H9 (cell line): ENCODE measurements at regions not wholly inside any gene's neighbourhood (a gene's known extent, or its start where the extent isn't known, plus 50 kb on each side); places are given as distances from the start of the nearest gene placed in this dataset.
"Not testable (repeated sequence)": the region's sequence is repeated elsewhere in the genome, so short reads cannot be mapped to it uniquely, and the experiment has no call there.

Experiments used
- DNase-seq: peaks from one replicate; pipeline ENCODE4 v3.0.0-alpha.2; 2017
- H2AFZ ChIP-seq: one replicate; pipeline ENCODE4 v1.6.1; 2013; ENCODE audit warnings: mild to moderate bottlenecking, low read length, control low read depth, moderate library complexity
- H2AK5ac ChIP-seq: 2 replicates; pipeline ENCODE4 v1.6.1; 2013; ENCODE audit warnings: low read length, control low read depth, mixed read lengths; ENCODE audit not compliant: insufficient read length
- H2BK120ac ChIP-seq: one replicate; pipeline ENCODE4 v1.6.1; 2013; ENCODE audit warnings: low read depth, mild to moderate bottlenecking, low read length, control low read depth, inconsistent platforms; ENCODE audit not compliant: poor library complexity, severe bottlenecking
- H2BK12ac ChIP-seq: 2 replicates; pipeline ENCODE4 v1.6.1; 2013; ENCODE audit warnings: low read length, control low read depth, mixed read lengths, low read depth; ENCODE audit not compliant: insufficient read length
- H2BK15ac ChIP-seq: 2 replicates; pipeline ENCODE4 v1.6.1; 2013; ENCODE audit warnings: low read depth, low read length, control low read depth
- H2BK20ac ChIP-seq: one replicate; pipeline ENCODE4 v1.6.1; 2013; ENCODE audit warnings: low read depth, mild to moderate bottlenecking, low read length, control low read depth, inconsistent platforms; ENCODE audit not compliant: poor library complexity, severe bottlenecking
- H2BK5ac ChIP-seq: 2 replicates; pipeline ENCODE4 v1.6.1; 2013; ENCODE audit warnings: low read length, control low read depth, mixed read lengths; ENCODE audit not compliant: insufficient read length
- H3K14ac ChIP-seq: 2 replicates; pipeline ENCODE4 v1.6.1; 2013; ENCODE audit warnings: low read length, control low read depth; ENCODE audit not compliant: insufficient read depth
- H3K18ac ChIP-seq: 2 replicates; pipeline ENCODE4 v1.6.1; 2013; ENCODE audit warnings: low read depth, mild to moderate bottlenecking, mixed read lengths, low read length, control low read depth; ENCODE audit not compliant: insufficient read length
- H3K23ac ChIP-seq: 2 replicates; pipeline ENCODE4 v1.6.1; 2013; ENCODE audit warnings: low read length, control low read depth, mixed read lengths, low read depth; ENCODE audit not compliant: insufficient read length
- H3K23me2 ChIP-seq: 2 replicates; pipeline ENCODE4 v1.6.1; 2013; ENCODE audit warnings: low read depth, mild to moderate bottlenecking, mixed read lengths, low read length, control low read depth; ENCODE audit not compliant: insufficient read length, poor library complexity, severe bottlenecking
- H3K27ac ChIP-seq: 2 replicates; pipeline ENCODE4 v1.5.1; 2013; ENCODE audit warnings: low read length, control low read depth, mixed read lengths, low read depth; ENCODE audit not compliant: insufficient read length
- H3K27me3 ChIP-seq: 2 replicates; pipeline ENCODE4 v1.6.1; 2013; ENCODE audit warnings: low read length, control low read depth, inconsistent platforms; ENCODE audit not compliant: insufficient read depth
- H3K4ac ChIP-seq: 2 replicates; pipeline ENCODE4 v1.6.1; 2013; ENCODE audit warnings: low read depth, mild to moderate bottlenecking, control low read depth, inconsistent platforms, low read length, moderate library complexity
- H3K4me1 ChIP-seq: 2 replicates; pipeline ENCODE4 v1.6.1; 2013; ENCODE audit warnings: low read length, control low read depth, inconsistent platforms; ENCODE audit not compliant: insufficient read depth
- H3K4me2 ChIP-seq: 2 replicates; pipeline ENCODE4 v1.6.1; 2013; ENCODE audit warnings: low read length, control low read depth, mixed read lengths; ENCODE audit not compliant: insufficient read length, insufficient read depth
- H3K56ac ChIP-seq: 2 replicates; pipeline ENCODE4 v1.6.1; 2013; ENCODE audit warnings: low read depth, mild to moderate bottlenecking, mixed read lengths, low read length, control low read depth; ENCODE audit not compliant: insufficient read length
- H3K79me1 ChIP-seq: 2 replicates; pipeline ENCODE4 v1.6.1; 2013; ENCODE audit warnings: low read depth, mild to moderate bottlenecking, moderate library complexity, low read length, control low read depth, inconsistent platforms; ENCODE audit not compliant: insufficient read depth, poor library complexity, severe bottlenecking
- H3K79me2 ChIP-seq: 2 replicates; pipeline ENCODE4 v1.6.1; 2013; ENCODE audit warnings: low read length, control low read depth, inconsistent platforms; ENCODE audit not compliant: insufficient read depth
- H3K9ac ChIP-seq: 2 replicates; pipeline ENCODE4 v1.6.1; 2013; ENCODE audit warnings: low read length, control low read depth, mixed read lengths; ENCODE audit not compliant: insufficient read length; ENCODE audit errors: extremely low read depth
- H3K9me3 ChIP-seq: one replicate; pipeline ENCODE4 v1.6.1; 2013; ENCODE audit warnings: low read depth, low read length, inconsistent platforms; ENCODE audit not compliant: control insufficient read depth
- H3T11ph ChIP-seq: one replicate; pipeline ENCODE4 v1.6.1; 2013; ENCODE audit warnings: mild to moderate bottlenecking, low read length, control low read depth, inconsistent platforms
- H4K20me1 ChIP-seq: one replicate; pipeline ENCODE4 v1.6.1; 2013; ENCODE audit not compliant: control insufficient read depth, insufficient read length, insufficient read depth
- H4K5ac ChIP-seq: 2 replicates; pipeline ENCODE4 v1.6.1; 2013; ENCODE audit warnings: low read depth, mild to moderate bottlenecking, mixed read lengths, low read length, control low read depth; ENCODE audit not compliant: insufficient read length
- H4K8ac ChIP-seq: replicated peaks from 2 replicates; pipeline ENCODE4 v1.6.1; 2013; ENCODE audit warnings: low read length, control low read depth, mixed read lengths, low read depth; ENCODE audit not compliant: insufficient read length
- H4K91ac ChIP-seq: 2 replicates; pipeline ENCODE4 v1.6.1; 2013; ENCODE audit warnings: low read depth, mild to moderate bottlenecking, moderate library complexity, mixed read lengths, low read length, control low read depth; ENCODE audit not compliant: insufficient read length
- H3K27ac Mint-ChIP-seq, 3 experiments: 2 replicates in 2 of 3; 3 replicates in 1 of 3; pipeline ENCODE4 v1.8.0; 2020 to 2021; ENCODE audit warnings: mixed read lengths in 3 of 3, mild to moderate bottlenecking in 1 of 3, moderate library complexity in 1 of 3
- H3K27me3 Mint-ChIP-seq: 2 replicates; pipeline ENCODE4 v1.8.0; 2021; ENCODE audit warnings: low read depth, mild to moderate bottlenecking, moderate library complexity, mixed read lengths
- H3K36me3 Mint-ChIP-seq, 3 experiments: 2 replicates in 2 of 3; 3 replicates in 1 of 3; pipeline ENCODE4 v1.8.0; 2020 to 2021; ENCODE audit warnings: low read depth in 3 of 3, mixed read lengths in 3 of 3; ENCODE audit not compliant: insufficient read depth in 1 of 3
- H3K4me1 Mint-ChIP-seq, 2 experiments: 2 replicates each; pipeline ENCODE4 v1.8.0; 2020; ENCODE audit warnings: mixed read lengths in 2 of 2
- H3K4me3 Mint-ChIP-seq, 2 experiments: 2 replicates in 1 of 2; 3 replicates in 1 of 2; pipeline ENCODE4 v1.8.0; 2020 to 2021; ENCODE audit warnings: mild to moderate bottlenecking in 2 of 2, mixed read lengths in 2 of 2, moderate library complexity in 1 of 2
- H3K9me3 Mint-ChIP-seq, 2 experiments: 2 replicates in 1 of 2; 3 replicates in 1 of 2; pipeline ENCODE4 v1.8.0; 2020; ENCODE audit warnings: mild to moderate bottlenecking in 2 of 2, mixed read lengths in 2 of 2, moderate library complexity in 1 of 2
- WGBS: extraction: QIAGEN DNeasy Blood & Tissue Kit; methylation state at CpG from one replicate; pipeline ENCODE4 v1.1.7; 2013; ENCODE audit warnings: missing lambda C conversion rate, low lambda C conversion rate, mixed read lengths; ENCODE audit not compliant: insufficient read length; ENCODE audit errors: extremely low coverage; 5-methylcytosine and 5-hydroxymethylcytosine counted together

- not testable (repeated sequence) for H2AFZ ChIP-seq
These were observed 4424.6 kb upstream of the TPTE start for GRCh38 chr21:6096560-6097424.

GRCh38 chr21:6097736-6098135 lies 4423.6 kb upstream of the TPTE start:
- H2BK15ac ChIP-seq, H3K23me2 ChIP-seq, H3K79me2 ChIP-seq, H3K18ac ChIP-seq, H4K5ac ChIP-seq, H2BK120ac ChIP-seq, H3K27ac ChIP-seq, H4K20me1 ChIP-seq, H3K27me3 ChIP-seq, H2AK5ac ChIP-seq, H4K91ac ChIP-seq, H3T11ph ChIP-seq, H3K9ac ChIP-seq, H3K23ac ChIP-seq, H2BK5ac ChIP-seq, H3K9me3 Mint-ChIP-seq, H3K79me1 ChIP-seq, H3K4me2 ChIP-seq, H3K27ac Mint-ChIP-seq, H3K4me1 ChIP-seq, H3K4ac ChIP-seq, H3K36me3 Mint-ChIP-seq, H3K9me3 ChIP-seq, H3K56ac ChIP-seq, H3K27me3 Mint-ChIP-seq, H3K4me1 Mint-ChIP-seq, H2AFZ ChIP-seq, DNase-seq, H3K14ac ChIP-seq, H2BK20ac ChIP-seq, H2BK12ac ChIP-seq, H4K8ac ChIP-seq, H3K4me3 Mint-ChIP-seq: not testable (repeated sequence)
- WGBS = no CpG with 5 or more reads among the region's 4 CpGs

More at GRCh38 chr21:6096560-6097424, 4424.6 kb upstream of the TPTE start:
- H3K9me3 Mint-ChIP-seq, H2BK120ac ChIP-seq, H3K23me2 ChIP-seq, H2BK20ac ChIP-seq, H2BK5ac ChIP-seq, H3K18ac ChIP-seq, H4K8ac ChIP-seq, H4K91ac ChIP-seq, H3K56ac ChIP-seq, H3K27ac ChIP-seq, H2AK5ac ChIP-seq, H3K27me3 Mint-ChIP-seq, H3K27me3 ChIP-seq, H3K4me1 Mint-ChIP-seq, H2BK15ac ChIP-seq, H3T11ph ChIP-seq, H2BK12ac ChIP-seq, H3K9me3 ChIP-seq, DNase-seq, H3K4ac ChIP-seq, H3K4me1 ChIP-seq, H3K36me3 Mint-ChIP-seq, H3K79me1 ChIP-seq, H3K9ac ChIP-seq, H3K27ac Mint-ChIP-seq, H4K5ac ChIP-seq, H3K23ac ChIP-seq, H3K4me3 Mint-ChIP-seq, H3K4me2 ChIP-seq, H4K20me1 ChIP-seq, H3K14ac ChIP-seq, H3K79me2 ChIP-seq: not testable (repeated sequence)
- WGBS = no CpG with 5 or more reads among the region's 24 CpGs
